ENCODE measurements at regions not wholly inside any gene's neighbourhood (a gene's known extent, or its start where the extent isn't known, plus 50 kb on each side); places are given as distances from the start of the nearest gene placed in this dataset.
"Not testable (repeated sequence)": the region's sequence is repeated elsewhere in the genome, so short reads cannot be mapped to it uniquely, and the experiment has no call there.

DNA sequence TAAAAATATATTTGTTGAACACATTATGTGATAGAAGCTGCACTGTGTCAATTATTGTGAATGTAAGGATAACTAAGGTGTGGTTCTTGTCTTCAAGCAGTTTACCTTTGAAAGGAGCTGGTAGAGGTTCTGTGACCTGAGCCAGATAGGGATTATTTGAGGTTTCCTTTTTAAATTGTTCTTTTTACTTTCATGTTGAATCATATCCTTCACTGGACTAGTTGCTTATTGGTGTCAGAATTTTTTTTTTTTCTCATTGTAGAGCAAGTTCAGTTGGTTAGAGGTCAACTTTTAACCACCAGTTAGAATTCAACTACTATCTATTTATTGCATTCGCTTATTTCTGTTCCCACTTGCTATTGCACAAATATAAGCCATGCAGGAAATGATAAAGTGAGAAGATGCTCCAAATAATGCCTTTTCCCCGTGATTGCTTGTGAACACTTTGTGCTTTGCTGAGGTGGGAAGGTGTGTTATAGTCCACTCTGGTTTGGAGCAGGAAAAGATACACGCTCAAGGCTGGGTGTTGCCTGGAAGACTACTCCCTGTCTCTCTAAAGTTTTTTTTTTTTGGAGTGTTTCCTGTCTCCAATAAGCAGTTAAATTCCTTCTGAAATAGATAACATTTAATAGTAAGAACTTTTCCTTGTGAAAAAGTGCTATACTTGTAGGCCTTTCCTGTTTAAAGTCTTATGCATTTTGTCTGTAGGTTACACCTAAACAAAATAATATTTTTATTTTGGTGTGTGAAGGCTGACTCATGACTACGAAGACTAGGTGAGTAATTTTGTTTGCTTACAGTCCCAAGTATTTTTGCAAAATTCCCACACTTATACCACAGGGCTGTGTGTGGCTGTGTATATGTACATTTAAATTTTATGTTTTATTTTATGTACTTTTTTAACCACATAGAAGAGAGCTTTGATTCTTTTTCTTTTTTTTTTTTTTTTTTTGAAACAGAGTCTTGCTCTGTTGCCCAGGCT is 83.8 kb upstream of the LCORL start:
- DNase-seq (ENCODE audit: low spot score in 2 of 2, unreplicated experiment in 2 of 2): no peak
- Mint-ChIP-seq H3K4me1 (peaks cover 2% of the 10 kb centered on the region), H3K27ac (no peak overlapping the region), H3K36me3 (no peaks in the 10 kb centered on the region), H3K4me3 (no peak overlapping the region), H3K9me3 (no peaks in the 10 kb centered on the region), H3K27me3 (ENCODE audit: low read depth) (no peaks in the 10 kb centered on the region)
- TF ChIP-seq, protein P1, sequence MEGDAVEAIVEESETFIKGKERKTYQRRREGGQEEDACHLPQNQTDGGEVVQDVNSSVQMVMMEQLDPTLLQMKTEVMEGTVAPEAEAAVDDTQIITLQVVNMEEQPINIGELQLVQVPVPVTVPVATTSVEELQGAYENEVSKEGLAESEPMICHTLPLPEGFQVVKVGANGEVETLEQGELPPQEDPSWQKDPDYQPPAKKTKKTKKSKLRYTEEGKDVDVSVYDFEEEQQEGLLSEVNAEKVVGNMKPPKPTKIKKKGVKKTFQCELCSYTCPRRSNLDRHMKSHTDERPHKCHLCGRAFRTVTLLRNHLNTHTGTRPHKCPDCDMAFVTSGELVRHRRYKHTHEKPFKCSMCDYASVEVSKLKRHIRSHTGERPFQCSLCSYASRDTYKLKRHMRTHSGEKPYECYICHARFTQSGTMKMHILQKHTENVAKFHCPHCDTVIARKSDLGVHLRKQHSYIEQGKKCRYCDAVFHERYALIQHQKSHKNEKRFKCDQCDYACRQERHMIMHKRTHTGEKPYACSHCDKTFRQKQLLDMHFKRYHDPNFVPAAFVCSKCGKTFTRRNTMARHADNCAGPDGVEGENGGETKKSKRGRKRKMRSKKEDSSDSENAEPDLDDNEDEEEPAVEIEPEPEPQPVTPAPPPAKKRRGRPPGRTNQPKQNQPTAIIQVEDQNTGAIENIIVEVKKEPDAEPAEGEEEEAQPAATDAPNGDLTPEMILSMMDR (IDR thresholded peaks at IDR 0.05; ENCODE audit: unreplicated experiment): no peak

DNA sequence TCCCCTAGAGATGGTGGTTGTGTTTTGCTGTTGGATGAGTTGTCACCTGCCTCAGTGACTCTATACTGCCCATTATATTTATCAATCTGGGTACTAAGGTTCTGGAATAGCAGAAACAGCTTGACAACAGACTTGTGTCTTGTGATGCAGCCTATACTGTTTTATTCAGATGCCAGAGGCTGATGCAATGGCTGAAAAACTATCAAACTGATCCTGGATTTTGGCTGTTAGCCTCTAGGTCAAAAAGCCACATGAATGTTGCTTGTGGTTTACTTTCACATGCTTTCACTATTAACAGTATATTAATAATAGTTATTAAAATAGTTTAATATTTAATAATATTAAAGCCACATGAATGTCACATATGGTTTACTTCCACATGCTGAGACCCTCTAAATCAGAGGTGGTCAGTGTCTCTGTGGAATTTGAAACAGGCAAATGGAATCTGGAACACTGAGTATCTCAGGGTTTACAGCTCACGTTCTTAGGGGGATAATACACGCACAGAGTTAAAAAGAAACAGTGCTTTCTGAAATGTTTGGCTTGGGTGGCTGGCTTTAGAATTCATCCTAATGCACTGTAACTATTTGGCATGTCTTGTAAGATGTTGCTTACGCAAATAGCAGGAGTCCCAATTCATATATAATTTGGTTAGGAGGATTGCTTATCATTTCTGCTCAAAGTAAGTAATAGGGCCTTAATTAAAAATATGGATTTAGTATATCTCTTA is 82.5 kb upstream of the LCORL start:
- no peaks in the 10 kb centered on the region for H3K9me3 Mint-ChIP-seq
- H3K27me3 Mint-ChIP-seq (ENCODE audit: low read depth): no peaks in the 10 kb centered on the region
- DNase-seq (ENCODE audit: low spot score in 2 of 2, unreplicated experiment in 2 of 2): no peak
- H3K4me3 Mint-ChIP-seq: no peak overlapping the region
- H3K27ac Mint-ChIP-seq: no peak overlapping the region
- TF ChIP-seq, protein P1 (IDR thresholded peaks at IDR 0.05; ENCODE audit: unreplicated experiment): no peak
- H3K36me3 Mint-ChIP-seq: no peaks in the 10 kb centered on the region
- H3K4me1 Mint-ChIP-seq: peaks cover 2% of the 10 kb centered on the region

GRCh38 chr4:18100657-18101056 is 79.1 kb upstream of the LCORL start:
- no peak for DNase-seq (ENCODE audit: low spot score in 2 of 2, unreplicated experiment in 2 of 2)
- Mint-ChIP-seq H3K27me3 (ENCODE audit: low read depth) (no peaks in the 10 kb centered on the region), H3K4me3 (no peak overlapping the region), H3K36me3 (no peaks in the 10 kb centered on the region), H3K4me1 (peaks cover 2% of the 10 kb centered on the region), H3K27ac (no peak overlapping the region), H3K9me3 (no peaks in the 10 kb centered on the region)
- TF ChIP-seq, protein P1 (IDR thresholded peaks at IDR 0.05; ENCODE audit: unreplicated experiment): no peak

- not testable (repeated sequence) for H3K27ac Mint-ChIP-seq
- H3K9me3 Mint-ChIP-seq: peaks cover 31% of the 10 kb centered on the region
Measured at GRCh38 chr4:18090447-18090846, 68.9 kb upstream of the LCORL start.

DNA sequence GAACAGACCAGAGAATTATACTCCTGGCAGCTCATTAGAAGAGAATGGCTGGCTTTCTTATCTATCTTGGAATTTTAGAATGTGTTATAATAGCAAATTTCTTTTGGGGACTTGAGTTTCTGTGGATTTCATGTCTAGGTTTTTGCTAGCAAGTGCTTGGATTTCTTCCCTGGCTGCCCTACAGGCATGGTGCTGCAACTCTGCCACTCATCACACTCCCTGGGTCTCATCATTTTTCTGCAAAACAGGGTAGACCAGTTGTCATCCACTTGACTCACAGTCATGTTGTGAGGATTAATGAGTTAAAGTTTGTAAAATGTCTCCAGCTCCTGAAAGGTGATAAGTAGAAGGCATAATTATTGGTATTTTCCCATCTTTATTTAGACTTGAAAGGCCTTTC is 60.7 kb upstream of the LCORL start:
- DNase-seq (ENCODE audit: low spot score in 2 of 2, unreplicated experiment in 2 of 2): no peak
- peaks cover 10% of the 10 kb centered on the region for H3K4me1 Mint-ChIP-seq
- no peaks in the 10 kb centered on the region for H3K27me3 Mint-ChIP-seq (ENCODE audit: low read depth)
- H3K4me3 Mint-ChIP-seq: no peak overlapping the region
- TF ChIP-seq, protein P1 (IDR thresholded peaks at IDR 0.05; ENCODE audit: unreplicated experiment): no peak
- H3K9me3 Mint-ChIP-seq: peaks cover 9% of the 10 kb centered on the region
- H3K36me3 Mint-ChIP-seq: no peaks in the 10 kb centered on the region
- H3K27ac Mint-ChIP-seq: no peak overlapping the region

More at GRCh38 chr4:18090447-18090846, 68.9 kb upstream of the LCORL start:
- not testable (repeated sequence) for H3K27me3 Mint-ChIP-seq (ENCODE audit: low read depth); H3K4me1 Mint-ChIP-seq; H3K4me3 Mint-ChIP-seq; DNase-seq (ENCODE audit: low spot score in 2 of 2, unreplicated experiment in 2 of 2); H3K36me3 Mint-ChIP-seq

DNA sequence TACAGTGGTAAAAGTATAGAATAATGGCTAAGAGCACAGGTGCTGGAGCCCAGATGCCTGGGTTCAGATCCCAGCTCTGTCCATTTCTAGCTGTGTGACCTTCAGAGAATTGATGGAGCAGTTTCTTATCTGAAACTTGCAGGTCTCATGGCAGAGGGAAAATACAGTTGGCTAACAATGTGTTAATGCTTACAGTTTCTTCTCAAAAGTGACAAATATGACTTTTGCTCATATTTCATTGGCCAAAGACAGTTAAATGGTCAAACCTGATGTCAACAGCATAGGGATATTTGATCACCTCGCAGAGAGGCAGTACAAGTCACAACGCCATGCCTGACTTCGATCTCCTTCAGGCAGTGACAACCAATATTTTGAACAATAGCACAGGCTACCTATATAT is 60.2 kb upstream of the LCORL start:
- H3K9me3 Mint-ChIP-seq: peaks cover 4% of the 10 kb centered on the region
- TF ChIP-seq, protein P1 (IDR thresholded peaks at IDR 0.05; ENCODE audit: unreplicated experiment): no peak
- H3K4me3 Mint-ChIP-seq: no peak overlapping the region
- H3K27ac Mint-ChIP-seq: no peak overlapping the region
- DNase-seq (ENCODE audit: low spot score in 2 of 2, unreplicated experiment in 2 of 2): no peak
- peaks cover 10% of the 10 kb centered on the region for H3K4me1 Mint-ChIP-seq
- no peaks in the 10 kb centered on the region for H3K36me3 Mint-ChIP-seq
- H3K27me3 Mint-ChIP-seq (ENCODE audit: low read depth): no peaks in the 10 kb centered on the region
